GM19035 (cell line): ENCODE measurements at regions not wholly inside any gene's neighbourhood (a gene's known extent, or its start where the extent isn't known, plus 50 kb on each side); places are given as distances from the start of the nearest gene placed in this dataset.

Experiments used
- ATAC-seq: cut with Tn5 transposase; IDR thresholded peaks from one replicate; pipeline ENCODE4 v1.9.1; 2021; ENCODE audit not compliant: unreplicated experiment

- ATAC-seq: no peak
Observed at GRCh38 chrX:10021461-10022272, 54.5 kb downstream of the CLDN34 start.

DNA sequence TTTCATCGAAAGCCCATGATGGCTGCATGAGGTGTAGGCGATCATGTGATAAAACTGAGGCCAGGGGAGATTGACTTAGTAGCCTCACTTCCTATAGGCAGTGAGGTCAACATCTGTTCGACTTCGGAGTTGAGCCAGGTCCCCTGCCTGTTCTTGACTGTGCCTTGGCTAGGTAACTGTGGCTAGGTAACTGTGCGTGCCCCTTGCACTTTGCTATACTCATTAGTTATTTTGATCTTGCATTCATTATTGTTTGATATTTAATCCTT is 55.0 kb downstream of the CLDN34 start:
- no peak for ATAC-seq

- no peak for ATAC-seq
Observed at GRCh38 chrX:10022580-10023245, 55.6 kb downstream of the CLDN34 start.

GRCh38 chrX:10023821-10024220 is 56.7 kb downstream of the CLDN34 start:
- no peak for ATAC-seq

- ATAC-seq: no peak
Observed at GRCh38 chrX:10025742-10026493, 58.8 kb downstream of the CLDN34 start.

DNA sequence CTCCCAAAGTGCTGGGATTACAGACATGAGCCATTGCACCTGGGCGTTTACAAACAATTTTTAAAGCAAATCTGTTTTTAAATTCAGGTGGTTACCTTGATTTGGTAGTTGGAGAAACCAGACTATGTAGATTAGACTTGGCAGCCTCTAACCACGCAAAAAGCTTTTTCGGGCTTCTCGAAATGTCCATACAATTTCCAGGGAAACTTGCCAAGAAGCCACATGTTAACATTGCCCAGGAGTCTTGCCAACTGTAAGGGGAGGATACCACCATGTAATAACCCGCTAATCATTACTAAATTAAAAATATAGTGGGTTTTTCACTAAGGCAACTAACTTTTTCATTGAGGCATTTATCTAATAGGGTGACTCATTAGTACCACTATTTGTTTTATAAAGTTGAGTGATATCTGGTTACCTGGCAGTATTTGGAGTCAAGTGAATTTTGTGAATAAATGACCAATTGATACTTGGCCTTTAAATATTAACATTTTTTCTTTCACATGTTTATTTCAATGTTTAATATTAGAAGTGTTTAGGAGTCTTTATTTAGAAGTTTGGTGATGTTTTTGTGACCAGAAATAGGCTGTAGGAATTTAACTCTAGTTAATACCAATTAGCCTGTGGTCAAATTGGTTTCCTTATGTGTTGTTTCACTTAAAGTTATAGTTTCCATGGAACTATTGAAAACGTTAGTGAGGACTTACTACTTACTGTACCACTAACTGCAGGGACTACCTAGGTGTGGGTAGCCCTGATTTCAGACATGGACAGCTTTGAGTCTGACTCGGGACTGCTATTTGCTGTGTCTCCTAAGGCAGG is 61.3 kb downstream of the CLDN34 start:
- ATAC-seq: no peak

- ATAC-seq: no peak
Observed at GRCh38 chrX:10030570-10030969, 63.4 kb downstream of the CLDN34 start.

DNA sequence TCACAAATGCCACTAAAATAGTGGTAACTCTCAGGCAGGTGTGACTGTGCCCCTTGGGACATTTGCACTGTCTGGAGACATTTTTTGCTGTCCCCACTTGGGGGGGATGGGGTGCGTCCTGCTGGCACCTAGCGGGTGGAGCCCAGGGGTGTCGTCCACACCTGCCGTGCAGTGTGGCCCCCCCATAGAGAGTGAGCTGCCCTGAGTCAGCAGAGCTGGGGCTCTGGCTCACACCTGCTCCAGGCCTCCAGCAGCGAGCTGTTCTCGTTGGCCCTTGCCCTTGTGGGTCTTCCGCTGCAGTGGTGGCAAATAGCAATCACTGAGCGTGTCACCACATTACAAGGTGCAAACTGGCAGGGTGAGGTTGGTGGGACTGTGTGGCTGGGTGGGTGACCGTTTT is 64.6 kb downstream of the CLDN34 start:
- ATAC-seq: no peak

DNA sequence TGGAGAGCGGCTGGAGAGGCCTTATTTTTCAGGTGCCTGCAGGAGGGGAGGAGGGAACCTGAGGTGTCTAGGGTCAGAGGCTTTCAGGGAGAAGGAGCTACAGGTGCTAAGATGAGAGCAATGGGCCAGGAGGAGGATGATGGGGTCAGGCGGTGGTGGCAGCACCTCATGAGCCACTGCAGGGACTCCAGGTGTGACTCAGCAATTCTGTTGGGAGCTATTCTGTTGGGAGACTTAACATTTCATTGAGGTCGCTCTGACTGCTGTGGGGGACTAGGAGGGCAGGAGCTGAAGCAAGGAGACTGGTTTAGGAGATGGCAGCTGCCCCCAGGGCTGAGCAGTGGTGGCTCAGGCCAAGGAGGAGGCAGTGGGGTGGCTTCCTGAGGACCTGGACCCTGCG is 65.0 kb downstream of the CLDN34 start:
- no peak for ATAC-seq

- ATAC-seq: no peak
Observed at GRCh38 chrX:10033375-10034007, 66.3 kb downstream of the CLDN34 start.

GRCh38 chrX:10034740-10035260 is 67.6 kb downstream of the CLDN34 start:
- ATAC-seq: no peak

- no peak for ATAC-seq
Observed at GRCh38 chrX:10038585-10038984, 71.4 kb downstream of the CLDN34 start.

- ATAC-seq: no peak
Observed at GRCh38 chrX:10039821-10040793, 72.9 kb downstream of the CLDN34 start.

DNA sequence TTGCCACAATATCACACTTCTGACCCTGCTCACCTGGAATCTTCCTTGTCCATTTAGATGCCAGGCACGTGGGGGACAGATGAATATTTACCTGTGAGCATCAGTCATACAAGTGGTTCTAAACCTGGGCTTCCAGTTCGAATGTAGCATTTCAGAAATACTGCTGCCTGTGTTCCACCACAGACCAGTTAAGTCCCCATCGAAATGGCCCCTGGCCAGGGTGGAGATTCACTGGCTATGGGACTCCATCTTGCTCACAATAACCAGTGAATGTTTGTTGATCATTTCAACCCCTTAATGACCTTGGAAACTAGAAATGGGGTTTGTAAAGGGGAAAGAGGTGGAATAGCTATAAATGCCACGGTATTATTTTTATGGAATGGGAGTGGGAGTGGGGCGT is 73.8 kb downstream of the CLDN34 start:
- ATAC-seq: no peak

- ATAC-seq: no peak
Observed at GRCh38 chrX:10041383-10041782, 74.2 kb downstream of the CLDN34 start.

GRCh38 chrX:10042055-10042454 is 74.9 kb downstream of the CLDN34 start:
- no peak for ATAC-seq

- no peak for ATAC-seq
Observed at GRCh38 chrX:10043386-10043785, 76.2 kb downstream of the CLDN34 start.

GRCh38 chrX:10044021-10044420 is 76.9 kb downstream of the CLDN34 start:
- no peak for ATAC-seq

- ATAC-seq: no peak
Observed at GRCh38 chrX:10045327-10046000, 78.3 kb downstream of the CLDN34 start.
